ENCODE measurements at regions not wholly inside any gene's neighbourhood (a gene's known extent, or its start where the extent isn't known, plus 50 kb on each side); places are given as distances from the start of the nearest gene placed in this dataset.

DNA sequence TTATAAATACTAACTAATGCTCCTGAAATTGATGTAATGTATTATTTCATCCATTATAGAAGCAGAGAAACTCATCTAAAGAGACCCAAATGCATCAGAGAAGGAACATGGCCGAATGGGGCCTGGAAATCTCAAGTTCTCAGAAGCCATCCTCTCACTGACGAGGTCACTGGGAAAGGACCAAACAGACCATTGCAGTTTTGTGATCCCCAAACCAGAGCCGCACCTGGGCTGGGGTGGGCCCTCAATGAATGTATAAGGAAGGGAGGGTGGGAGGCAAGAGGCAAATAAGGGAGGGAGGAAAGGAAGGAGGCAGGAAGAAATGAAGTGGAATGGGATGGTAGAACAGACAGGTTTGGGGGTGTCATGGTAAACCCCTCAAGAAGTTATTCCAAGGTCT is 245.3 kb upstream of the ID2 start:
- TF ChIP-seq POLR2A (IDR thresholded peaks at IDR 0.05) (no peak), POLR2AphosphoS5 (IDR thresholded peaks at IDR 0.05) (no peak), EP300 (IDR thresholded peaks at IDR 0.05) (no peak)
- TF ChIP-seq, protein P1, sequence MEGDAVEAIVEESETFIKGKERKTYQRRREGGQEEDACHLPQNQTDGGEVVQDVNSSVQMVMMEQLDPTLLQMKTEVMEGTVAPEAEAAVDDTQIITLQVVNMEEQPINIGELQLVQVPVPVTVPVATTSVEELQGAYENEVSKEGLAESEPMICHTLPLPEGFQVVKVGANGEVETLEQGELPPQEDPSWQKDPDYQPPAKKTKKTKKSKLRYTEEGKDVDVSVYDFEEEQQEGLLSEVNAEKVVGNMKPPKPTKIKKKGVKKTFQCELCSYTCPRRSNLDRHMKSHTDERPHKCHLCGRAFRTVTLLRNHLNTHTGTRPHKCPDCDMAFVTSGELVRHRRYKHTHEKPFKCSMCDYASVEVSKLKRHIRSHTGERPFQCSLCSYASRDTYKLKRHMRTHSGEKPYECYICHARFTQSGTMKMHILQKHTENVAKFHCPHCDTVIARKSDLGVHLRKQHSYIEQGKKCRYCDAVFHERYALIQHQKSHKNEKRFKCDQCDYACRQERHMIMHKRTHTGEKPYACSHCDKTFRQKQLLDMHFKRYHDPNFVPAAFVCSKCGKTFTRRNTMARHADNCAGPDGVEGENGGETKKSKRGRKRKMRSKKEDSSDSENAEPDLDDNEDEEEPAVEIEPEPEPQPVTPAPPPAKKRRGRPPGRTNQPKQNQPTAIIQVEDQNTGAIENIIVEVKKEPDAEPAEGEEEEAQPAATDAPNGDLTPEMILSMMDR (IDR thresholded peaks at IDR 0.05): no peak
